Vagina (tissue), 2 donors: ENCODE measurements at regions not wholly inside any gene's neighbourhood (a gene's known extent, or its start where the extent isn't known, plus 50 kb on each side); places are given as distances from the start of the nearest gene placed in this dataset.

Experiments
- DNase-seq, 2 donors: peaks; one replicate each; pipeline ENCODE4 v3.0.0-alpha.2; 2017; ENCODE audit errors: extremely low spot score in 2 of 2
- H3K27ac ChIP-seq: fragments of 200-600 bp; sonication (generic); one replicate; pipeline ENCODE4 v1.5.1; 2019
- H3K27me3 ChIP-seq: fragments of 200-600 bp; sonication (generic); one replicate; pipeline ENCODE4 v1.5.1; 2019
- H3K36me3 ChIP-seq, 2 donors: fragments of 200-600 bp; sonication (generic); one replicate each; pipeline ENCODE4 v1.5.1; 2017 to 2019
- H3K4me1 ChIP-seq: fragments of 200-600 bp; sonication (generic); one replicate; pipeline ENCODE4 v1.5.1; 2019
- H3K4me3 ChIP-seq, 2 donors: fragments of 200-600 bp; sonication (generic); 1 replicate in 1 of 2; 2 replicates in 1 of 2; pipeline ENCODE4 v1.5.1; 2016 to 2019
- H3K9me3 ChIP-seq: fragments of 200-600 bp; sonication (generic); one replicate; pipeline ENCODE4 v1.5.1; 2019
- CTCF ChIP-seq, 3 experiments: fragments of 450-650 bp in 2 of 3; fragments of 200-600 bp in 1 of 3; sonication (generic) in 1 of 3; IDR thresholded peaks; one replicate each; pipeline ENCODE4 v1.5.1; 2017 to 2019; ENCODE audit warnings: antibody characterized with exemption in 3 of 3, mild to moderate bottlenecking in 2 of 3, moderate library complexity in 2 of 3
- POLR2A ChIP-seq, 2 donors: fragments of 450-650 bp; IDR thresholded peaks; one replicate each; pipeline ENCODE4 v1.6.1; 2017; ENCODE audit warnings: antibody characterized with exemption in 2 of 2, mild to moderate bottlenecking in 2 of 2, moderate library complexity in 2 of 2
- POLR2AphosphoS5 ChIP-seq, 2 donors: sonication (generic); formaldehyde crosslinking; IDR thresholded peaks; one replicate each; pipeline ENCODE4 v1.9.0; 2017; ENCODE audit warnings: antibody characterized with exemption in 2 of 2, mild to moderate bottlenecking in 2 of 2, low read depth in 1 of 2; ENCODE audit not compliant: insufficient read depth in 1 of 2
- intact Hi-C: fragments of 100-400 bp; cut with DNase I; formaldehyde crosslinking; loops from one replicate; pipeline ENCODE4 v1.15.1; 2023

- Histone ChIP-seq H3K9me3 (no peaks in the 10 kb centered on the region), H3K4me1 (no peaks in the 10 kb centered on the region), H3K4me3 (no peak overlapping the region), H3K36me3 (no peaks in the 10 kb centered on the region), H3K27me3 (no peaks in the 10 kb centered on the region), H3K27ac (no peak overlapping the region)
- DNase-seq, result no peak
- intact Hi-C loops, result no loop called here
- TF ChIP-seq CTCF (IDR thresholded peaks at IDR 0.05), result no peak
- no peak for TF ChIP-seq POLR2A (IDR thresholded peaks at IDR 0.05)
- no peak for TF ChIP-seq POLR2AphosphoS5 (IDR thresholded peaks at IDR 0.05; ENCODE audit: insufficient read depth in 1 of 2, low read depth in 1 of 2)
Observed at GRCh38 chr1:243946253-243946652, 96.2 kb upstream of the AKT3 start.

GRCh38 chr1:243945727-243946126, 95.7 kb upstream of the AKT3 start:
- H3K4me1 ChIP-seq, result no peaks in the 10 kb centered on the region
- no peak overlapping the region for H3K27ac ChIP-seq
- DNase-seq, result no peak
- no peaks in the 10 kb centered on the region for H3K36me3 ChIP-seq
- H3K27me3 ChIP-seq, result no peaks in the 10 kb centered on the region
- TF ChIP-seq POLR2A (IDR thresholded peaks at IDR 0.05), result no peak
- no peak for TF ChIP-seq CTCF (IDR thresholded peaks at IDR 0.05)
- no peak for TF ChIP-seq POLR2AphosphoS5 (IDR thresholded peaks at IDR 0.05; ENCODE audit: insufficient read depth in 1 of 2, low read depth in 1 of 2)
- intact Hi-C loops, result no loop called here
- no peak overlapping the region for H3K4me3 ChIP-seq
- H3K9me3 ChIP-seq, result no peaks in the 10 kb centered on the region

- Histone ChIP-seq H3K9me3 (no peaks in the 10 kb centered on the region), H3K27ac (no peak overlapping the region), H3K36me3 (no peaks in the 10 kb centered on the region), H3K4me1 (no peaks in the 10 kb centered on the region), H3K4me3 (no peak overlapping the region), H3K27me3 (no peaks in the 10 kb centered on the region)
- intact Hi-C loops, result no loop called here
- DNase-seq, result no peak
- TF ChIP-seq POLR2A (IDR thresholded peaks at IDR 0.05) (no peak), POLR2AphosphoS5 (IDR thresholded peaks at IDR 0.05; ENCODE audit: insufficient read depth in 1 of 2, low read depth in 1 of 2) (no peak), CTCF (IDR thresholded peaks at IDR 0.05) (no peak)
Observed at GRCh38 chr1:243944429-243945160, 94.6 kb upstream of the AKT3 start.

- H3K36me3 ChIP-seq, result no peaks in the 10 kb centered on the region
- H3K27me3 ChIP-seq, result no peaks in the 10 kb centered on the region
- no peak overlapping the region for H3K4me3 ChIP-seq
- no peaks in the 10 kb centered on the region for H3K4me1 ChIP-seq
- H3K27ac ChIP-seq, result no peak overlapping the region
- DNase-seq, result no peak
- intact Hi-C loops, result no loop called here
- no peaks in the 10 kb centered on the region for H3K9me3 ChIP-seq
- no peak for TF ChIP-seq POLR2A (IDR thresholded peaks at IDR 0.05)
- no peak for TF ChIP-seq CTCF (IDR thresholded peaks at IDR 0.05)
- no peak for TF ChIP-seq POLR2AphosphoS5 (IDR thresholded peaks at IDR 0.05; ENCODE audit: insufficient read depth in 1 of 2, low read depth in 1 of 2)
Observed at GRCh38 chr1:243943671-243944428, 93.8 kb upstream of the AKT3 start.
